PFSK-1 (cell line): ENCODE measurements at regions not wholly inside any gene's neighbourhood (a gene's known extent, or its start where the extent isn't known, plus 50 kb on each side); places are given as distances from the start of the nearest gene placed in this dataset.

Experiments used
- FOXP2 ChIP-seq: optimal IDR thresholded peaks from 2 replicates; pipeline ENCODE3; 2011; ENCODE audit warnings: borderline replicate concordance, control low read depth, inconsistent platforms; ENCODE audit not compliant: insufficient read depth; ENCODE audit errors: extremely low read length, extremely low read depth
- POLR2AphosphoS5 ChIP-seq: IDR thresholded peaks from 2 replicates; pipeline ENCODE4 v1.6.1; 2012; ENCODE audit warnings: low read depth, mild to moderate bottlenecking, control low read depth, low read length, moderate library complexity
- REST ChIP-seq, 2 experiments: IDR thresholded peaks; 2 replicates each; pipeline versions ENCODE4 v1.6.1 to v1.8.0; 2011 to 2012; ENCODE audit warnings: low read depth in 2 of 2, low read length in 2 of 2, control low read depth in 1 of 2, inconsistent platforms in 1 of 2, mild to moderate bottlenecking in 1 of 2, moderate library complexity in 1 of 2; ENCODE audit not compliant: insufficient read depth in 1 of 2
- SIN3A ChIP-seq: IDR thresholded peaks from 2 replicates; pipeline ENCODE4 v1.6.1; 2012; ENCODE audit warnings: mild to moderate bottlenecking, low read length, moderate library complexity, borderline replicate concordance; ENCODE audit not compliant: insufficient read depth
- TAF1 ChIP-seq: IDR thresholded peaks from 2 replicates; pipeline ENCODE4 v1.6.1; 2012; ENCODE audit warnings: low read length, control low read depth, borderline replicate concordance; ENCODE audit not compliant: insufficient read depth

- TF ChIP-seq POLR2AphosphoS5 (no peak), REST (IDR thresholded peaks at IDR 0.05; ENCODE audit: insufficient read depth in 1 of 2, low read depth in 2 of 2, low read length in 2 of 2) (no peak), FOXP2 (no peak), TAF1 (no peak), SIN3A (no peak)
These were observed 368.4 kb upstream of the MAP3K7 start for GRCh38 chr6:90955246-90955645.

- TF ChIP-seq FOXP2 (no peak), TAF1 (no peak), REST (IDR thresholded peaks at IDR 0.05; ENCODE audit: insufficient read depth in 1 of 2, low read depth in 2 of 2, low read length in 2 of 2) (no peak), POLR2AphosphoS5 (no peak), SIN3A (no peak)
These were observed 366.7 kb upstream of the MAP3K7 start for GRCh38 chr6:90953405-90954161.

GRCh38 chr6:90952176-90952575 is 365.3 kb upstream of the MAP3K7 start:
- no peak for TF ChIP-seq FOXP2
- no peak for TF ChIP-seq SIN3A
- TF ChIP-seq TAF1, result no peak
- TF ChIP-seq POLR2AphosphoS5, result no peak
- TF ChIP-seq REST (IDR thresholded peaks at IDR 0.05; ENCODE audit: insufficient read depth in 1 of 2, low read depth in 2 of 2, low read length in 2 of 2), result no peak

- TF ChIP-seq REST (IDR thresholded peaks at IDR 0.05; ENCODE audit: insufficient read depth in 1 of 2, low read depth in 2 of 2, low read length in 2 of 2), result no peak
- TF ChIP-seq POLR2AphosphoS5, result no peak
- TF ChIP-seq SIN3A, result no peak
These were observed 361.7 kb upstream of the MAP3K7 start for GRCh38 chr6:90948540-90948939.
